Endothelial cell of umbilical vein (primary cell): ENCODE measurements at regions not wholly inside any gene's neighbourhood (a gene's known extent, or its start where the extent isn't known, plus 50 kb on each side); places are given as distances from the start of the nearest gene placed in this dataset.

Experiments
- BruUV-seq: library from RNA; stranded (reverse); fragments of 400-500 nt; replicated peaks from 2 replicates; lab custom pipeline; 2021; lab: Mats Ljungman, UMichigan
- CTCF ChIA-PET: fragments of 300-600, 350-600 bp; sonication (Branson Sonifier 250); formaldehyde crosslinking; loops from one replicate; lab custom pipeline; 2021; ENCODE audit warnings: antibody characterized with exemption, inconsistent platforms; lab: Charles Lee
- POLR2A ChIA-PET: fragments of 300-600, 350-600 bp; sonication (Branson Sonifier 250); formaldehyde crosslinking; loops from one replicate; lab custom pipeline; 2021; ENCODE audit warnings: antibody characterized with exemption, inconsistent platforms; lab: Charles Lee
- DNase-seq: peaks from one replicate; pipeline ENCODE4 v3.0.0-alpha.2; 2011; ENCODE audit warnings: low read depth, low spot score
- FAIRE-seq: peaks from 2 replicates; lab custom pipeline; 2011; peaks lifted over from hg19 to GRCh38; lab: Jason Lieb, UNC
- H2AFZ ChIP-seq: 2 replicates; pipeline ENCODE4 v1.6.0; 2012; ENCODE audit warnings: low read depth, low read length, control low read depth, inconsistent platforms
- H3K27ac ChIP-seq: 2 replicates; pipeline ENCODE4 v1.5.1; 2011; ENCODE audit warnings: low read depth, mild to moderate bottlenecking, control low read depth, low read length, moderate library complexity; ENCODE audit not compliant: insufficient read depth
- H3K27me3 ChIP-seq, 2 experiments: 2 replicates each; pipeline versions ENCODE4 v1.6.0 to v1.6.1; 2011; ENCODE audit warnings: low read length in 2 of 2, mixed read lengths in 1 of 2; ENCODE audit not compliant: control insufficient read depth in 2 of 2, insufficient read depth in 2 of 2
- H3K36me3 ChIP-seq, 2 experiments: 2 replicates in 1 of 2; 3 replicates in 1 of 2; pipeline ENCODE4 v1.5.1; 2011; ENCODE audit warnings: low read length in 2 of 2, mild to moderate bottlenecking in 1 of 2, moderate library complexity in 1 of 2; ENCODE audit not compliant: control insufficient read depth in 2 of 2, insufficient read depth in 2 of 2; ENCODE audit errors: extremely low read depth in 1 of 2
- H3K4me1 ChIP-seq: 3 replicates; pipeline ENCODE4 v1.5.1; 2011; ENCODE audit warnings: mild to moderate bottlenecking, low read length; ENCODE audit not compliant: control insufficient read depth, insufficient read depth; ENCODE audit errors: extremely low read depth
- H3K4me2 ChIP-seq: 2 replicates; pipeline ENCODE4 v1.6.1; 2011; ENCODE audit warnings: low read length, control low read depth, mixed read lengths; ENCODE audit not compliant: insufficient read depth
- H3K4me3 ChIP-seq, 3 experiments: fragments of 200-600 bp in 1 of 3; sonication (generic), shearing (Covaris generic) in 1 of 3; replicated peaks in 1 of 3; 2 replicates each; pipeline ENCODE4 v1.5.1; 2011 to 2016; ENCODE audit warnings: control low read depth in 3 of 3, low read length in 3 of 3, mild to moderate bottlenecking in 2 of 3, inconsistent platforms in 1 of 3, low read depth in 1 of 3, moderate library complexity in 1 of 3; ENCODE audit not compliant: insufficient read depth in 1 of 3
- H3K79me2 ChIP-seq: 2 replicates; pipeline ENCODE4 v1.6.0; 2012; ENCODE audit warnings: low read length, inconsistent platforms; ENCODE audit not compliant: control insufficient read depth, insufficient read depth
- H3K9ac ChIP-seq: replicated peaks from 2 replicates; pipeline ENCODE3; 2011; ENCODE audit warnings: low read length, control low read depth; ENCODE audit not compliant: insufficient read depth; ENCODE audit errors: extremely low read depth
- H3K9me1 ChIP-seq: replicated peaks from 3 replicates; pipeline ENCODE4 v1.6.0; 2011; ENCODE audit warnings: mild to moderate bottlenecking, low read length; ENCODE audit not compliant: control insufficient read depth, insufficient read depth; ENCODE audit errors: extremely low read depth
- H3K9me3 ChIP-seq: replicated peaks from 2 replicates; pipeline ENCODE4 v1.5.1; 2012; ENCODE audit warnings: low read length, inconsistent platforms; ENCODE audit not compliant: control insufficient read depth, insufficient read depth
- H4K20me1 ChIP-seq: replicated peaks from 2 replicates; pipeline ENCODE3; 2011; ENCODE audit warnings: mild to moderate bottlenecking, low read length; ENCODE audit not compliant: control insufficient read depth, insufficient read depth; ENCODE audit errors: extremely low read depth
- CTCF ChIP-seq, 2 donors: IDR thresholded peaks; 1 replicate in 1 of 2; 2 replicates in 1 of 2; pipeline ENCODE4 v1.5.1; 2011; ENCODE audit warnings: low read length in 2 of 2, mild to moderate bottlenecking in 2 of 2, moderate library complexity in 2 of 2, control low read depth in 1 of 2, inconsistent platforms in 1 of 2, low read depth in 1 of 2; ENCODE audit not compliant: insufficient read depth in 1 of 2; ENCODE audit errors: extremely low read depth in 1 of 2
- EZH2 ChIP-seq: IDR thresholded peaks from 2 replicates; pipeline ENCODE4 v1.6.1; 2012; ENCODE audit warnings: borderline replicate concordance, low read depth, mild to moderate bottlenecking, moderate library complexity, low read length, inconsistent platforms; ENCODE audit not compliant: severe bottlenecking
- FOS ChIP-seq: IDR thresholded peaks from 2 replicates; pipeline ENCODE4 v1.6.1; 2011; ENCODE audit warnings: mild to moderate bottlenecking, low read length, moderate library complexity, borderline replicate concordance; ENCODE audit not compliant: insufficient read depth
- GATA2 ChIP-seq: IDR thresholded peaks from 2 replicates; pipeline ENCODE4 v1.7.0; 2011; ENCODE audit warnings: low read depth, mild to moderate bottlenecking, moderate library complexity, mixed read lengths, low read length; ENCODE audit not compliant: insufficient read length, insufficient read depth
- JUN ChIP-seq: IDR thresholded peaks from 2 replicates; pipeline ENCODE4 v1.6.1; 2011; ENCODE audit warnings: borderline replicate concordance, low read depth; ENCODE audit not compliant: insufficient read length, insufficient read depth
- MAX ChIP-seq: IDR thresholded peaks from 2 replicates; pipeline ENCODE4 v1.6.1; 2011; ENCODE audit not compliant: insufficient read depth, insufficient read length
- MYC ChIP-seq: IDR thresholded peaks from one replicate; pipeline ENCODE4 v1.6.1; 2011; ENCODE audit warnings: mild to moderate bottlenecking, low read depth, low read length
- POLR2A ChIP-seq: IDR thresholded peaks from 2 replicates; pipeline ENCODE4 v1.6.1; 2012; ENCODE audit warnings: low read depth, mild to moderate bottlenecking, control low read depth, low read length
- POLR2AphosphoS5 ChIP-seq: IDR thresholded peaks from 2 replicates; pipeline ENCODE4 v1.6.1; 2012; ENCODE audit warnings: low read depth, mild to moderate bottlenecking, control low read depth, low read length, moderate library complexity; ENCODE audit not compliant: insufficient read depth
- dilution Hi-C: fragments of 300-500 bp; cut with MboI; formaldehyde crosslinking; loops from one replicate; pipeline ENCODE4 v1.15.0; 2019; ENCODE audit warnings: low sequenced_read_pairs; ENCODE audit not compliant: extremely low pct_ligation_motif_present
- intact Hi-C: fragments of 100-400 bp; cut with micrococcal nuclease; formaldehyde crosslinking; loops from one replicate; pipeline ENCODE4 v1.10.0; 2022

- no peak for TF ChIP-seq POLR2AphosphoS5
- no peak for TF ChIP-seq GATA2
- TF ChIP-seq JUN: no peak
- TF ChIP-seq FOS: no peak
- Histone ChIP-seq H3K27me3 (no peaks in the 10 kb centered on the region), H3K4me3 (no peak overlapping the region), H4K20me1 (no peaks in the 10 kb centered on the region), H2AFZ (no peak overlapping the region), H3K9me1 (no peaks in the 10 kb centered on the region), H3K9ac (no peak overlapping the region), H3K27ac (no peak overlapping the region), H3K36me3 (no peaks in the 10 kb centered on the region), H3K9me3 (no peaks in the 10 kb centered on the region), H3K79me2 (no peaks in the 10 kb centered on the region), H3K4me2 (no peak overlapping the region), H3K4me1 (no peaks in the 10 kb centered on the region)
- intact Hi-C loops: no loop called here
- FAIRE-seq: no peak
- no TSS peak for BruUV-seq
- ChIA-PET POLR2A (no interaction called here), CTCF (no interaction called here)
- dilution Hi-C loops: no loop called here
- DNase-seq: no peak
These were observed 1223.0 kb downstream of the EPHA7 start for GRCh38 chr6:92196325-92196724.

GRCh38 chr6:92195796-92196195 lies 1223.6 kb downstream of the EPHA7 start:
- CTCF ChIA-PET: no interaction called here
- dilution Hi-C loops: no loop called here
- POLR2A ChIA-PET: no interaction called here
- Histone ChIP-seq H3K27ac (no peak overlapping the region), H3K79me2 (no peaks in the 10 kb centered on the region), H3K4me1 (no peaks in the 10 kb centered on the region), H3K9ac (no peak overlapping the region), H3K4me2 (no peak overlapping the region), H3K4me3 (no peak overlapping the region), H3K9me1 (no peaks in the 10 kb centered on the region), H2AFZ (no peak overlapping the region), H4K20me1 (no peaks in the 10 kb centered on the region), H3K36me3 (no peaks in the 10 kb centered on the region), H3K27me3 (no peaks in the 10 kb centered on the region), H3K9me3 (no peaks in the 10 kb centered on the region)
- FAIRE-seq: no peak
- no peak for TF ChIP-seq POLR2A
- no peak for TF ChIP-seq MAX
- no peak for TF ChIP-seq MYC
- no peak for TF ChIP-seq GATA2
- TF ChIP-seq EZH2: no peak
- no peak for TF ChIP-seq POLR2AphosphoS5
- TF ChIP-seq JUN: no peak
- TF ChIP-seq FOS: no peak
- TF ChIP-seq CTCF (IDR thresholded peaks at IDR 0.05; ENCODE audit: extremely low read depth in 1 of 2, insufficient read depth in 1 of 2, low read depth in 1 of 2, low read length in 2 of 2): no peak
- no TSS peak for BruUV-seq
- DNase-seq: no peak
- intact Hi-C loops: no loop called here
